Caco-2 (cell line): ENCODE measurements at regions not wholly inside any gene's neighbourhood (a gene's known extent, or its start where the extent isn't known, plus 50 kb on each side); places are given as distances from the start of the nearest gene placed in this dataset.

ENCODE experiments used
- BruUV-seq: library from RNA; stranded (reverse); fragments of 400-500 nt; replicated peaks from 2 replicates; lab custom pipeline; 2021; lab: Mats Ljungman, UMichigan
- CTCF ChIA-PET: fragments of 300-600 bp; sonication (Branson Sonifier 250); formaldehyde crosslinking; loops from one replicate; lab custom pipeline; 2022; ENCODE audit warnings: antibody characterized with exemption; lab: Charles Lee
- POLR2A ChIA-PET: fragments of 300-600 bp; sonication (Branson Sonifier 250); formaldehyde crosslinking; loops from one replicate; lab custom pipeline; 2022; ENCODE audit warnings: antibody characterized with exemption; lab: Charles Lee
- DNase-seq, 2 experiments: peaks; one replicate each; pipeline versions ENCODE4 v3.0.0 to v3.0.0-alpha.2; 2020 to 2022
- H3K27me3 ChIP-seq: replicated peaks from 2 replicates; pipeline ENCODE4 v1.6.0; 2011; ENCODE audit warnings: low read length; ENCODE audit not compliant: control insufficient read depth, insufficient read depth
- H3K36me3 ChIP-seq: 2 replicates; pipeline ENCODE4 v1.5.1; 2011; ENCODE audit warnings: low read length; ENCODE audit not compliant: control insufficient read depth, insufficient read depth
- H3K4me1 ChIP-seq: fragments of 250-450 bp; sonication (Bioruptor Pico); 2 replicates; pipeline ENCODE4 v1.5.1; 2020; ENCODE audit warnings: mild to moderate bottlenecking
- H3K4me3 ChIP-seq: 2 replicates; pipeline ENCODE4 v1.5.1; 2011; ENCODE audit warnings: low read depth, mild to moderate bottlenecking, control low read depth, low read length
- H3K9me3 ChIP-seq: fragments of 250-450 bp; sonication (Bioruptor Pico); 2 replicates; pipeline ENCODE4 v1.5.1; 2020; ENCODE audit warnings: mild to moderate bottlenecking, moderate library complexity
- H3K27ac Mint-ChIP-seq: one replicate; pipeline ENCODE4 v1.8.0; 2022; ENCODE audit warnings: mixed read lengths; ENCODE audit not compliant: unreplicated experiment
- H3K27me3 Mint-ChIP-seq: one replicate; pipeline ENCODE4 v1.8.0; 2022; ENCODE audit warnings: mixed read lengths; ENCODE audit not compliant: insufficient read depth, unreplicated experiment
- H3K36me3 Mint-ChIP-seq: one replicate; pipeline ENCODE4 v1.8.0; 2022; ENCODE audit warnings: mild to moderate bottlenecking, mixed read lengths; ENCODE audit not compliant: insufficient read depth, unreplicated experiment
- H3K4me1 Mint-ChIP-seq: one replicate; pipeline ENCODE4 v1.8.0; 2022; ENCODE audit warnings: low read depth, mixed read lengths; ENCODE audit not compliant: unreplicated experiment
- H3K4me3 Mint-ChIP-seq: one replicate; pipeline ENCODE4 v1.8.0; 2022; ENCODE audit warnings: mild to moderate bottlenecking, moderate library complexity, mixed read lengths; ENCODE audit not compliant: unreplicated experiment
- H3K9me3 Mint-ChIP-seq: one replicate; pipeline ENCODE4 v1.8.0; 2022; ENCODE audit warnings: mixed read lengths; ENCODE audit not compliant: unreplicated experiment
- intact Hi-C: fragments of 100-400 bp; cut with micrococcal nuclease; formaldehyde crosslinking; loops from one replicate; pipeline ENCODE4 v1.10.0; 2022; ENCODE audit not compliant: unreplicated experiment
- TF ChIP-seq, protein P1 (sequence below), 2 experiments: fragments of 200-600 bp in 1 of 2; IDR thresholded peaks; 1 replicate in 1 of 2; 2 replicates in 1 of 2; pipeline versions ENCODE4 v1.5.1 to v1.8.0; 2011 to 2022; ENCODE audit warnings: antibody characterized with exemption in 1 of 2, control low read depth in 1 of 2, inconsistent platforms in 1 of 2, low read depth in 1 of 2, low read length in 1 of 2, mild to moderate bottlenecking in 1 of 2, moderate library complexity in 1 of 2; ENCODE audit not compliant: insufficient read depth in 1 of 2, severe bottlenecking in 1 of 2, unreplicated experiment in 1 of 2

GRCh38 chr14:94944636-94945258 is 174.8 kb upstream of the GSC start:
- DNase-seq: no peak
- H3K27me3 ChIP-seq: peaks cover 1% of the 10 kb centered on the region; the same call in 1 of the 2 replicates
- H3K36me3 Mint-ChIP-seq: no peaks in the 10 kb centered on the region
- CTCF ChIA-PET: no interaction called here
- no peaks in the 10 kb centered on the region for H3K36me3 ChIP-seq
- no peak overlapping the region for H3K4me3 Mint-ChIP-seq
- no TSS peak for BruUV-seq
- intact Hi-C loops: no loop called here
- H3K4me3 ChIP-seq: no peak overlapping the region
- no peaks in the 10 kb centered on the region for H3K9me3 Mint-ChIP-seq
- peaks cover 9% of the 10 kb centered on the region for H3K27me3 Mint-ChIP-seq
- H3K4me1 Mint-ChIP-seq: no peaks in the 10 kb centered on the region
- H3K9me3 ChIP-seq: no peaks in the 10 kb centered on the region
- H3K4me1 ChIP-seq: no peaks in the 10 kb centered on the region
- TF ChIP-seq, protein P1, sequence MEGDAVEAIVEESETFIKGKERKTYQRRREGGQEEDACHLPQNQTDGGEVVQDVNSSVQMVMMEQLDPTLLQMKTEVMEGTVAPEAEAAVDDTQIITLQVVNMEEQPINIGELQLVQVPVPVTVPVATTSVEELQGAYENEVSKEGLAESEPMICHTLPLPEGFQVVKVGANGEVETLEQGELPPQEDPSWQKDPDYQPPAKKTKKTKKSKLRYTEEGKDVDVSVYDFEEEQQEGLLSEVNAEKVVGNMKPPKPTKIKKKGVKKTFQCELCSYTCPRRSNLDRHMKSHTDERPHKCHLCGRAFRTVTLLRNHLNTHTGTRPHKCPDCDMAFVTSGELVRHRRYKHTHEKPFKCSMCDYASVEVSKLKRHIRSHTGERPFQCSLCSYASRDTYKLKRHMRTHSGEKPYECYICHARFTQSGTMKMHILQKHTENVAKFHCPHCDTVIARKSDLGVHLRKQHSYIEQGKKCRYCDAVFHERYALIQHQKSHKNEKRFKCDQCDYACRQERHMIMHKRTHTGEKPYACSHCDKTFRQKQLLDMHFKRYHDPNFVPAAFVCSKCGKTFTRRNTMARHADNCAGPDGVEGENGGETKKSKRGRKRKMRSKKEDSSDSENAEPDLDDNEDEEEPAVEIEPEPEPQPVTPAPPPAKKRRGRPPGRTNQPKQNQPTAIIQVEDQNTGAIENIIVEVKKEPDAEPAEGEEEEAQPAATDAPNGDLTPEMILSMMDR (IDR thresholded peaks at IDR 0.05; ENCODE audit: insufficient read depth in 1 of 2, low read depth in 1 of 2, low read length in 1 of 2, severe bottlenecking in 1 of 2, unreplicated experiment in 1 of 2): no peak
- H3K27ac Mint-ChIP-seq: no peak overlapping the region
- POLR2A ChIA-PET: no interaction called here

DNA sequence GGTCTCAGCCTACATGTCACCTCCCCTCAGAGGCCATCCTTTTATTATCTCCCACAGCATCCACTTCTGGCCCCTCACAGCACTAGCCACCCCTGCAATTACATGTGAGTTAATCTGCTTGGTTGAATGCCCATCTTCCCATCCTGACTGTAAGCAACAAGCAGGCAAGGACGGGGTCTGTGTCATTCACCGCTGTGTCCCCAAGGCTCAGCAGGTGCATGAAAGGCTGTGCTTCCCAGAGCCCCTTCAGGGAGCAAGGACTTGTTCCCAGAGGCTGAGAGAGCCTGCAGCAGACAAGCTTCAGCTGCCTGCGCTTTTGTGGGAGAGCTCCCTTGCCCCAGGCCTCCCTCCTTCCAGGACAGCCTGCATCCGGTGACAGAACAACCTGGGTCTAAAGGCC is 172.7 kb upstream of the GSC start:
- no peaks in the 10 kb centered on the region for H3K9me3 Mint-ChIP-seq
- no peak for DNase-seq
- Histone ChIP-seq H3K27me3 (peaks cover 1% of the 10 kb centered on the region; the same call in 1 of the 2 replicates), H3K4me3 (no peak overlapping the region), H3K36me3 (no peaks in the 10 kb centered on the region), H3K9me3 (no peaks in the 10 kb centered on the region), H3K4me1 (no peaks in the 10 kb centered on the region)
- CTCF ChIA-PET: interaction anchor here (0.6 kb wide), 1 partner anchor 112 kb away, joined by 3 read pairs; no protein-coding TSS in a partner anchor
- H3K4me1 Mint-ChIP-seq: no peaks in the 10 kb centered on the region
- intact Hi-C loops: no loop called here
- no peak overlapping the region for H3K27ac Mint-ChIP-seq
- H3K27me3 Mint-ChIP-seq: peaks cover 5% of the 10 kb centered on the region
- BruUV-seq: no TSS peak
- POLR2A ChIA-PET: no interaction called here
- H3K36me3 Mint-ChIP-seq: no peaks in the 10 kb centered on the region
- H3K4me3 Mint-ChIP-seq: no peak overlapping the region
- TF ChIP-seq, protein P1 (IDR thresholded peaks at IDR 0.05; ENCODE audit: insufficient read depth in 1 of 2, low read depth in 1 of 2, low read length in 1 of 2, severe bottlenecking in 1 of 2, unreplicated experiment in 1 of 2): no peak

GRCh38 chr14:94941311-94941710 is 171.4 kb upstream of the GSC start:
- no peaks in the 10 kb centered on the region for H3K4me1 ChIP-seq
- TF ChIP-seq, protein P1 (IDR thresholded peaks at IDR 0.05; ENCODE audit: insufficient read depth in 1 of 2, low read depth in 1 of 2, low read length in 1 of 2, severe bottlenecking in 1 of 2, unreplicated experiment in 1 of 2): no peak
- Mint-ChIP-seq H3K27ac (no peak overlapping the region), H3K27me3 (peaks cover 5% of the 10 kb centered on the region), H3K9me3 (no peaks in the 10 kb centered on the region), H3K4me3 (no peak overlapping the region), H3K36me3 (no peaks in the 10 kb centered on the region), H3K4me1 (no peaks in the 10 kb centered on the region)
- DNase-seq: no peak
- no peak overlapping the region for H3K4me3 ChIP-seq
- H3K36me3 ChIP-seq: no peaks in the 10 kb centered on the region
- ChIA-PET CTCF (no interaction called here), POLR2A (no interaction called here)
- no TSS peak for BruUV-seq
- intact Hi-C loops: no loop called here
- H3K27me3 ChIP-seq: peaks cover 1% of the 10 kb centered on the region; the same call in 1 of the 2 replicates
- no peaks in the 10 kb centered on the region for H3K9me3 ChIP-seq
